SK-N-SH (cell line): ENCODE measurements at regions not wholly inside any gene's neighbourhood (a gene's known extent, or its start where the extent isn't known, plus 50 kb on each side); places are given as distances from the start of the nearest gene placed in this dataset.

Experiments used
- CTCF ChIA-PET: fragments of 300-600, 350-600 bp; formaldehyde crosslinking; extraction: SDS; loops from one replicate; lab custom pipeline; 2021; lab: Yijun Ruan, JAX
- POLR2A ChIA-PET: fragments of 350-600 bp; sonication (Branson Sonifier 250); formaldehyde crosslinking; extraction: SDS; loops from one replicate; lab custom pipeline; 2020; ENCODE audit warnings: antibody characterized with exemption, inconsistent platforms; lab: Yijun Ruan, JAX
- DNase-seq: peaks from one replicate; pipeline ENCODE4 v3.0.0; 2012
- H2AFZ ChIP-seq: fragments of 200-600 bp; sonication (generic); 2 replicates; pipeline ENCODE4 v1.8.1; 2016; ENCODE audit warnings: antibody characterized with exemption, mild to moderate bottlenecking, low read depth
- H3F3A ChIP-seq: fragments of 200-600 bp; sonication (generic); replicated peaks from 2 replicates; pipeline ENCODE3; 2016; ENCODE audit warnings: antibody characterized with exemption, mild to moderate bottlenecking; ENCODE audit not compliant: insufficient read depth
- H3K27ac ChIP-seq, 2 experiments: fragments of 200-500 bp in 1 of 2; fragments of 200-600 bp in 1 of 2; sonication (Bioruptor generic) in 1 of 2; sonication (generic), shearing (Covaris generic) in 1 of 2; 2 replicates each; pipeline versions ENCODE4 v1.5.1 to v1.6.1; 2014 to 2016; ENCODE audit warnings: low read depth in 2 of 2, inconsistent platforms in 1 of 2, low read length in 1 of 2, mild to moderate bottlenecking in 1 of 2, mixed read lengths in 1 of 2
- H3K27me3 ChIP-seq: fragments of 200-600 bp; sonication (generic), shearing (Covaris generic); 2 replicates; pipeline ENCODE4 v1.6.1; 2016; ENCODE audit warnings: mixed run types; ENCODE audit not compliant: insufficient read depth
- H3K36me3 ChIP-seq, 2 experiments: fragments of 200-500 bp in 1 of 2; fragments of 200-600 bp in 1 of 2; sonication (Bioruptor generic) in 1 of 2; sonication (generic) in 1 of 2; replicated peaks in 1 of 2; 2 replicates each; pipeline versions ENCODE3 to v1.5.1; 2014 to 2016; ENCODE audit warnings: low read length in 1 of 2, mild to moderate bottlenecking in 1 of 2; ENCODE audit not compliant: insufficient read depth in 2 of 2, control insufficient read depth in 1 of 2
- H3K4me1 ChIP-seq, 2 experiments: fragments of 200-500 bp in 1 of 2; fragments of 200-600 bp in 1 of 2; sonication (Bioruptor generic) in 1 of 2; sonication (generic), shearing (Covaris generic) in 1 of 2; 2 replicates each; pipeline versions ENCODE4 v1.5.1 to v1.6.1; 2014 to 2016; ENCODE audit warnings: low read depth in 1 of 2, low read length in 1 of 2, mixed run types in 1 of 2; ENCODE audit not compliant: insufficient read depth in 2 of 2, control insufficient read depth in 1 of 2
- H3K4me2 ChIP-seq: fragments of 200-600 bp; sonication (generic), shearing (Covaris generic); 2 replicates; pipeline ENCODE4 v1.6.1; 2017; ENCODE audit warnings: mixed run types
- H3K4me3 ChIP-seq, 2 experiments: fragments of 200-500 bp in 1 of 2; fragments of 200-600 bp in 1 of 2; sonication (Bioruptor generic) in 1 of 2; sonication (generic), shearing (Covaris generic) in 1 of 2; 2 replicates each; pipeline versions ENCODE4 v1.5.1 to v1.8.1; 2014 to 2016; ENCODE audit warnings: low read depth in 2 of 2, inconsistent platforms in 1 of 2, low read length in 1 of 2, mild to moderate bottlenecking in 1 of 2, mixed read lengths in 1 of 2, moderate library complexity in 1 of 2
- H3K79me2 ChIP-seq: fragments of 200-600 bp; sonication (generic); 2 replicates; pipeline ENCODE4 v1.8.1; 2017; ENCODE audit warnings: mild to moderate bottlenecking; ENCODE audit not compliant: insufficient read depth
- H3K9ac ChIP-seq: fragments of 200-600 bp; sonication (generic); 2 replicates; pipeline ENCODE4 v1.6.1; 2017; ENCODE audit warnings: mixed run types
- H3K9me2 ChIP-seq: fragments of 200-600 bp; sonication (generic); 2 replicates; pipeline ENCODE4 v1.6.1; 2017; ENCODE audit warnings: mixed run types
- H3K9me3 ChIP-seq: fragments of 200-600 bp; sonication (generic); 2 replicates; pipeline ENCODE4 v1.6.1; 2017; ENCODE audit warnings: mixed run types, mild to moderate bottlenecking, moderate library complexity
- H4K20me1 ChIP-seq: fragments of 200-600 bp; sonication (generic); 2 replicates; pipeline ENCODE4 v1.6.1; 2017; ENCODE audit warnings: mild to moderate bottlenecking, mixed run types; ENCODE audit not compliant: insufficient read depth
- CTCF ChIP-seq: fragments of 200-600 bp; sonication (generic); IDR thresholded peaks from 2 replicates; pipeline ENCODE4 v1.6.1; 2017; ENCODE audit warnings: antibody characterized with exemption, mild to moderate bottlenecking, moderate library complexity
- ELF1 ChIP-seq: IDR thresholded peaks from 2 replicates; pipeline ENCODE4 v1.4.0; 2012
- EP300 ChIP-seq, 2 experiments: IDR thresholded peaks; 2 replicates each; pipeline versions ENCODE4 v1.4.0 to v1.6.1; 2012; ENCODE audit warnings: borderline replicate concordance in 1 of 2, low read depth in 1 of 2, low read length in 1 of 2
- EZH2phosphoT487 ChIP-seq: fragments of 200-600 bp; sonication (generic); IDR thresholded peaks from 2 replicates; pipeline ENCODE4 v1.6.1; 2017; ENCODE audit warnings: low read depth, mixed run types, mild to moderate bottlenecking, antibody characterized with exemption, moderate library complexity, borderline replicate concordance
- FOSL2 ChIP-seq: IDR thresholded peaks from 2 replicates; pipeline ENCODE4 v1.4.0; 2012; ENCODE audit warnings: low read depth, mild to moderate bottlenecking, moderate library complexity, borderline replicate concordance
- FOXM1 ChIP-seq: IDR thresholded peaks from 2 replicates; pipeline ENCODE4 v1.4.0; 2012; ENCODE audit warnings: low read depth, mild to moderate bottlenecking
- IRF3 ChIP-seq: fragments of 150-350 bp; IDR thresholded peaks from 2 replicates; pipeline ENCODE4 v1.6.1; 2016; ENCODE audit warnings: mild to moderate bottlenecking, low read depth, low read length
- JUND ChIP-seq: IDR thresholded peaks from 2 replicates; pipeline ENCODE4 v1.4.0; 2012
- MXI1 ChIP-seq: IDR thresholded peaks from 2 replicates; pipeline ENCODE4 v1.6.1; 2012; ENCODE audit warnings: mild to moderate bottlenecking, low read depth, low read length, improper control_type of control experiment
- NRF1 ChIP-seq: IDR thresholded peaks from 2 replicates; pipeline ENCODE4 v1.6.1; 2012; ENCODE audit warnings: low read depth, mild to moderate bottlenecking, low read length
- PBX3 ChIP-seq: IDR thresholded peaks from 2 replicates; pipeline ENCODE4; 2012
- RAD21 ChIP-seq: IDR thresholded peaks from 2 replicates; pipeline ENCODE4 v1.6.1; 2012; ENCODE audit warnings: mild to moderate bottlenecking, low read length
- RFX5 ChIP-seq: IDR thresholded peaks from 2 replicates; pipeline ENCODE4 v1.6.1; 2012; ENCODE audit warnings: mild to moderate bottlenecking, improper control_type of control experiment, low read length
- RXRA ChIP-seq: IDR thresholded peaks from 2 replicates; pipeline ENCODE4 v1.4.0; 2012; ENCODE audit warnings: low read depth, mild to moderate bottlenecking, borderline replicate concordance
- SIN3A ChIP-seq: IDR thresholded peaks from 2 replicates; pipeline ENCODE4 v1.6.1; 2012; ENCODE audit warnings: low read depth, mild to moderate bottlenecking, low read length, moderate library complexity, borderline replicate concordance
- TCF12 ChIP-seq: IDR thresholded peaks from 2 replicates; pipeline ENCODE4 v1.4.0; 2012
- TEAD4 ChIP-seq: IDR thresholded peaks from 2 replicates; pipeline ENCODE4 v1.4.0; 2012; ENCODE audit warnings: mild to moderate bottlenecking, borderline replicate concordance; ENCODE audit not compliant: insufficient read depth
- USF2 ChIP-seq: fragments of 150-350 bp; IDR thresholded peaks from 2 replicates; pipeline ENCODE4 v1.6.1; 2017; ENCODE audit warnings: antibody characterized with exemption, low read length, low read depth, borderline replicate concordance
- WGBS: methylation state at CpG from one replicate; pipeline ENCODE4 v1.1.6; 2017; ENCODE audit warnings: low lambda C conversion rate; 5-methylcytosine and 5-hydroxymethylcytosine counted together
- TF ChIP-seq, protein P1 (sequence below): IDR thresholded peaks from 2 replicates; pipeline ENCODE4 v1.4.0; 2012; ENCODE audit warnings: low read depth

DNA sequence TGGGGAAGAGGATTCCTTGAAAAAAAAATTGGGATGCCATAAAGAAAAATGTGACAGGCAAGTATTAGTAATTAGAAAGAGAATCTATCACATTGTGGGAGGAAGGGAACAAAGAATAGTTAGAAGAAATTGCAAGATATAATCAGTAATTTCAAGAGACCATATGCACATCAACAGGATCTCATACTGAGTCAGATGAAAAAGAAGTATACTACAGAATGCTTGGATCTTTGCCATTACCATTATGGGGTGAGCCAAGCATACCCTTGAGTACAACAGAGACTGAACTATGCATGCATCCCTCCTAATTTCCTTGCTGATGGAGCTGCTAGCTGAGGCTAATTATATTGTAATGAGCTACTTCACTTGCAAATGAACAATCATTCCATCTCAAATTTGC lies 287.6 kb downstream of the PAPSS1 start:
- Histone ChIP-seq H3K4me2 (no peak overlapping the region), H3K9ac (no peak overlapping the region), H3K4me3 (no peak overlapping the region), H3K9me2 (no peaks in the 10 kb centered on the region), H2AFZ (no peak overlapping the region), H3K9me3 (no peaks in the 10 kb centered on the region), H3K4me1 (no peaks in the 10 kb centered on the region), H4K20me1 (no peaks in the 10 kb centered on the region), H3K27ac (no peak overlapping the region), H3K27me3 (no peaks in the 10 kb centered on the region), H3K79me2 (no peaks in the 10 kb centered on the region), H3F3A (no peaks in the 10 kb centered on the region), H3K36me3 (no peaks in the 10 kb centered on the region)
- CTCF ChIA-PET: no interaction called here
- no peak for DNase-seq
- POLR2A ChIA-PET: no interaction called here
- peak; percentile 31; the same call in 1 of the 2 replicates for TF ChIP-seq PBX3
- TF ChIP-seq JUND: peak; percentile 25; the same call in 1 of the 2 replicates
- peak; percentile 12; the same call in 1 of the 2 replicates for TF ChIP-seq TCF12
- TF ChIP-seq RFX5: no peak

- H3K36me3 ChIP-seq: no peaks in the 10 kb centered on the region
- H3K27me3 ChIP-seq: no peaks in the 10 kb centered on the region
- no peaks in the 10 kb centered on the region for H3F3A ChIP-seq
- DNase-seq: no peak
- no peak for TF ChIP-seq TEAD4
- TF ChIP-seq EP300 (IDR thresholded peaks at IDR 0.05; ENCODE audit: borderline replicate concordance in 1 of 2, low read depth in 1 of 2, low read length in 1 of 2): no peak
- TF ChIP-seq FOSL2: no peak
- no peak for TF ChIP-seq USF2
- TF ChIP-seq FOXM1: no peak
- TF ChIP-seq EZH2phosphoT487: no peak
- TF ChIP-seq, protein P1, sequence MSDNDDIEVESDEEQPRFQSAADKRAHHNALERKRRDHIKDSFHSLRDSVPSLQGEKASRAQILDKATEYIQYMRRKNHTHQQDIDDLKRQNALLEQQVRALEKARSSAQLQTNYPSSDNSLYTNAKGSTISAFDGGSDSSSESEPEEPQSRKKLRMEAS: no peak
- TF ChIP-seq ELF1: no peak
- no peak for TF ChIP-seq PBX3
- no peak for TF ChIP-seq NRF1
- TF ChIP-seq JUND: no peak
- TF ChIP-seq CTCF: no peak
- TF ChIP-seq RXRA: no peak
- TF ChIP-seq RAD21: no peak
- TF ChIP-seq IRF3: no peak
- no peak for TF ChIP-seq TCF12
- TF ChIP-seq SIN3A: no peak
- TF ChIP-seq MXI1: no peak
- no peak overlapping the region for H3K9ac ChIP-seq
- H4K20me1 ChIP-seq: no peaks in the 10 kb centered on the region
- H3K4me1 ChIP-seq: no peaks in the 10 kb centered on the region; a peak in 1 of 4 replicates
- no peak overlapping the region for H3K27ac ChIP-seq
- POLR2A ChIA-PET: no interaction called here
- 91% methylated on average over 2 of the region's 2 CpGs for WGBS
- no peaks in the 10 kb centered on the region for H3K9me2 ChIP-seq
- CTCF ChIA-PET: interaction anchor here (1.3 kb wide), 1 partner anchor 13 kb away, joined by 3 read pairs; no protein-coding TSS in a partner anchor
- no peak overlapping the region for H3K4me3 ChIP-seq
- H3K4me2 ChIP-seq: no peak overlapping the region
- no peaks in the 10 kb centered on the region for H3K79me2 ChIP-seq
- H3K9me3 ChIP-seq: no peaks in the 10 kb centered on the region
- no peak overlapping the region for H2AFZ ChIP-seq
These were observed 296.2 kb downstream of the PAPSS1 start for GRCh38 chr4:107423677-107424405.
